OCI-LY7 (cell line): ENCODE measurements at regions not wholly inside any gene's neighbourhood (a gene's known extent, or its start where the extent isn't known, plus 50 kb on each side); places are given as distances from the start of the nearest gene placed in this dataset.

Experiments
- BruUV-seq: library from RNA; stranded (reverse); fragments of 400-500 nt; replicated peaks from 2 replicates; lab custom pipeline; 2021; lab: Mats Ljungman, UMichigan
- CTCF ChIA-PET: fragments of 300-600 bp; sonication (Branson Sonifier 250); formaldehyde crosslinking; loops from one replicate; lab custom pipeline; 2022; ENCODE audit warnings: antibody characterized with exemption; ENCODE audit not compliant: unreplicated experiment; lab: Charles Lee
- POLR2A ChIA-PET: fragments of 300-600 bp; sonication (Branson Sonifier 250); formaldehyde crosslinking; loops from one replicate; lab custom pipeline; 2022; ENCODE audit warnings: antibody characterized with exemption; lab: Charles Lee
- DNase-seq: peaks from one replicate; pipeline ENCODE4 v3.0.0-alpha.2; 2015; ENCODE audit warnings: low spot score
- H2AFZ ChIP-seq: fragments of 200-600 bp; sonication (generic), shearing (Covaris generic); 2 replicates; pipeline ENCODE4 v1.6.1; 2014; ENCODE audit warnings: mild to moderate bottlenecking, antibody characterized with exemption, low read length, moderate library complexity
- H3K27ac ChIP-seq: fragments of 200-600 bp; sonication (generic); 2 replicates; pipeline ENCODE4 v1.5.1; 2014; ENCODE audit warnings: mixed run types, low read depth, mild to moderate bottlenecking, moderate library complexity, low read length, inconsistent platforms; ENCODE audit not compliant: poor library complexity, severe bottlenecking
- H3K36me3 ChIP-seq: fragments of 200-600 bp; sonication (generic); 2 replicates; pipeline ENCODE4 v1.6.1; 2014; ENCODE audit warnings: mild to moderate bottlenecking, antibody characterized with exemption, low read length, moderate library complexity, mixed read lengths; ENCODE audit not compliant: insufficient read depth
- H3K4me1 ChIP-seq: fragments of 200-600 bp; sonication (generic); 2 replicates; pipeline ENCODE4 v1.5.1; 2014; ENCODE audit warnings: mild to moderate bottlenecking, low read length; ENCODE audit not compliant: insufficient read depth, poor library complexity, severe bottlenecking
- H3K4me2 ChIP-seq: fragments of 200-600 bp; sonication (generic); 2 replicates; pipeline ENCODE4 v1.6.1; 2014; ENCODE audit warnings: mild to moderate bottlenecking, low read length
- H3K4me3 ChIP-seq: fragments of 200-600 bp; sonication (generic); 2 replicates; pipeline ENCODE4 v1.5.1; 2014; ENCODE audit warnings: mild to moderate bottlenecking, low read depth, low read length; ENCODE audit not compliant: poor library complexity, severe bottlenecking
- H3K79me2 ChIP-seq: fragments of 200-600 bp; sonication (generic); 2 replicates; pipeline ENCODE4 v1.6.1; 2016; ENCODE audit warnings: low read depth, mild to moderate bottlenecking, low read length, moderate library complexity, mixed read lengths; ENCODE audit not compliant: insufficient read depth
- H3K9me2 ChIP-seq: fragments of 200-600 bp; sonication (generic); 2 replicates; pipeline ENCODE4 v1.6.1; 2016; ENCODE audit warnings: mild to moderate bottlenecking, low read length, mixed read lengths; ENCODE audit not compliant: insufficient read depth
- H3K9me3 ChIP-seq: fragments of 200-600 bp; sonication (generic); 2 replicates; pipeline ENCODE4 v1.6.1; 2014; ENCODE audit warnings: mild to moderate bottlenecking, mixed run types, low read length, mixed read lengths
- H4K20me1 ChIP-seq: fragments of 200-600 bp; sonication (generic); 2 replicates; pipeline ENCODE4 v1.6.1; 2014; ENCODE audit warnings: mild to moderate bottlenecking, antibody characterized with exemption, low read length, moderate library complexity, mixed read lengths; ENCODE audit not compliant: insufficient read depth
- CTCF ChIP-seq: fragments of 200-600 bp; sonication (generic); conservative IDR thresholded peaks from 2 replicates; pipeline ENCODE4 v1.5.1; 2014; ENCODE audit warnings: mild to moderate bottlenecking, antibody characterized with exemption, low read length, moderate library complexity, mixed read lengths
- EZH2phosphoT487 ChIP-seq: fragments of 200-600 bp; sonication (generic); IDR thresholded peaks from 2 replicates; pipeline ENCODE4 v1.6.1; 2018; ENCODE audit warnings: low read depth, borderline replicate concordance, mild to moderate bottlenecking, mixed run types, antibody characterized with exemption, low read length, moderate library complexity, mixed read lengths
- intact Hi-C: fragments of 100-400 bp; cut with micrococcal nuclease; formaldehyde crosslinking; loops from one replicate; pipeline ENCODE4 v1.10.0; 2022; ENCODE audit not compliant: unreplicated experiment

- H3K4me2 ChIP-seq = no peak overlapping the region
- H3K4me1 ChIP-seq = no peaks in the 10 kb centered on the region
- BruUV-seq = no TSS peak
- no peak for TF ChIP-seq EZH2phosphoT487
- no peak for TF ChIP-seq CTCF
- H3K9me3 ChIP-seq = no peaks in the 10 kb centered on the region
- no peaks in the 10 kb centered on the region for H4K20me1 ChIP-seq
- intact Hi-C loops = no loop called here
- H3K4me3 ChIP-seq = no peak overlapping the region
- ChIA-PET CTCF (no interaction called here), POLR2A (no interaction called here)
- H3K9me2 ChIP-seq = no peaks in the 10 kb centered on the region
- no peaks in the 10 kb centered on the region for H3K79me2 ChIP-seq
- no peaks in the 10 kb centered on the region for H3K36me3 ChIP-seq
- no peak overlapping the region for H3K27ac ChIP-seq
- DNase-seq = no peak
- peak overlapping the region; percentile 29; the same call in 1 of the 2 replicates for H2AFZ ChIP-seq
Measured at GRCh38 chr4:23291139-23291538, 598.4 kb downstream of the GBA3 start.

- Histone ChIP-seq H3K9me3 (no peaks in the 10 kb centered on the region), H3K4me1 (no peaks in the 10 kb centered on the region), H2AFZ (no peak overlapping the region), H3K79me2 (no peaks in the 10 kb centered on the region), H3K27ac (no peak overlapping the region), H3K4me3 (no peak overlapping the region), H4K20me1 (no peaks in the 10 kb centered on the region), H3K4me2 (no peak overlapping the region), H3K9me2 (no peaks in the 10 kb centered on the region), H3K36me3 (no peaks in the 10 kb centered on the region)
- no TSS peak for BruUV-seq
- no peak for DNase-seq
- ChIA-PET POLR2A (interaction anchor here (0.5 to 0.8 kb wide), 3 partner anchors 11 to 885 kb away, joined by 3 read pairs; no protein-coding TSS in a partner anchor), CTCF (no interaction called here)
- intact Hi-C loops = no loop called here
- no peak for TF ChIP-seq EZH2phosphoT487
- TF ChIP-seq CTCF = no peak
Measured at GRCh38 chr4:23290656-23291055, 597.9 kb downstream of the GBA3 start.

- H3K4me2 ChIP-seq = no peak overlapping the region
- no peaks in the 10 kb centered on the region for H4K20me1 ChIP-seq
- no peak overlapping the region for H2AFZ ChIP-seq
- no peaks in the 10 kb centered on the region for H3K4me1 ChIP-seq
- no peaks in the 10 kb centered on the region for H3K9me3 ChIP-seq
- BruUV-seq = no TSS peak
- H3K36me3 ChIP-seq = no peaks in the 10 kb centered on the region
- CTCF ChIA-PET = no interaction called here
- DNase-seq = no peak
- no peak overlapping the region for H3K4me3 ChIP-seq
- no peak overlapping the region for H3K27ac ChIP-seq
- intact Hi-C loops = no loop called here
- H3K79me2 ChIP-seq = no peaks in the 10 kb centered on the region
- no peaks in the 10 kb centered on the region for H3K9me2 ChIP-seq
- TF ChIP-seq EZH2phosphoT487 (no peak), CTCF (no peak)
- POLR2A ChIA-PET = interaction anchor here (1.2 kb wide), 1 partner anchor 10 kb away, joined by 3 read pairs; no protein-coding TSS in a partner anchor
Measured at GRCh38 chr4:23279377-23279986, 586.7 kb downstream of the GBA3 start.
